ENCODE measurements at regions not wholly inside any gene's neighbourhood (a gene's known extent, or its start where the extent isn't known, plus 50 kb on each side); places are given as distances from the start of the nearest gene placed in this dataset.

- Histone ChIP-seq H3K9me3 (ENCODE audit: low read length) (no peaks in the 10 kb centered on the region), H4K20me1 (ENCODE audit: insufficient read depth, low read length) (no peaks in the 10 kb centered on the region), H3K79me2 (ENCODE audit: insufficient read depth, low read length) (no peaks in the 10 kb centered on the region), H3K4me3 (replicated peaks in 1 of 3; ENCODE audit: insufficient read depth in 1 of 3, low read depth in 2 of 3, low read length in 3 of 3) (no peak overlapping the region), H3K4me2 (ENCODE audit: low read depth, low read length) (no peak overlapping the region), H3K4me1 (ENCODE audit: insufficient read depth, low read length) (no peaks in the 10 kb centered on the region), H3K9ac (ENCODE audit: insufficient read depth, low read depth, low read length) (no peak overlapping the region), H3K36me3 (replicated peaks in 1 of 2; ENCODE audit: control insufficient read depth in 1 of 2, insufficient read depth in 2 of 2, low read length in 2 of 2) (no peaks in the 10 kb centered on the region), H3K27me3 (ENCODE audit: control insufficient read depth in 1 of 2, insufficient read depth in 2 of 2, low read length in 2 of 2) (peaks cover 0 to 4% of the 10 kb centered on the region in 2 experiments; a peak in 2 of 5 replicates), H3K27ac (ENCODE audit: extremely low read length, insufficient read depth, low read length) (no peak overlapping the region), H2AFZ (ENCODE audit: low read length) (no peak overlapping the region)
- in situ Hi-C loops (cut with HindIII; ENCODE audit: extremely low pct_ligation_motif_present, low pct_unique_long_range_greater_than_20kb) (no loop called here), intact Hi-C loops (cut with micrococcal nuclease; ENCODE audit: unreplicated experiment) (no loop called here)
- DNase-seq (ENCODE audit: low spot score) (no peak), FAIRE-seq (no peak), ATAC-seq (no peak)
- BruUV-seq (replicated peaks), result no TSS peak
- 33% methylated on average over 34 of the region's 63 CpGs for WGBS (ENCODE audit: low lambda C conversion rate)
- POLR2A ChIA-PET, result no interaction called here
- CTCF ChIA-PET (ENCODE audit: low intra/inter-chr PET ratio, low total read pairs), result no interaction called here
- TF ChIP-seq, protein P1, sequence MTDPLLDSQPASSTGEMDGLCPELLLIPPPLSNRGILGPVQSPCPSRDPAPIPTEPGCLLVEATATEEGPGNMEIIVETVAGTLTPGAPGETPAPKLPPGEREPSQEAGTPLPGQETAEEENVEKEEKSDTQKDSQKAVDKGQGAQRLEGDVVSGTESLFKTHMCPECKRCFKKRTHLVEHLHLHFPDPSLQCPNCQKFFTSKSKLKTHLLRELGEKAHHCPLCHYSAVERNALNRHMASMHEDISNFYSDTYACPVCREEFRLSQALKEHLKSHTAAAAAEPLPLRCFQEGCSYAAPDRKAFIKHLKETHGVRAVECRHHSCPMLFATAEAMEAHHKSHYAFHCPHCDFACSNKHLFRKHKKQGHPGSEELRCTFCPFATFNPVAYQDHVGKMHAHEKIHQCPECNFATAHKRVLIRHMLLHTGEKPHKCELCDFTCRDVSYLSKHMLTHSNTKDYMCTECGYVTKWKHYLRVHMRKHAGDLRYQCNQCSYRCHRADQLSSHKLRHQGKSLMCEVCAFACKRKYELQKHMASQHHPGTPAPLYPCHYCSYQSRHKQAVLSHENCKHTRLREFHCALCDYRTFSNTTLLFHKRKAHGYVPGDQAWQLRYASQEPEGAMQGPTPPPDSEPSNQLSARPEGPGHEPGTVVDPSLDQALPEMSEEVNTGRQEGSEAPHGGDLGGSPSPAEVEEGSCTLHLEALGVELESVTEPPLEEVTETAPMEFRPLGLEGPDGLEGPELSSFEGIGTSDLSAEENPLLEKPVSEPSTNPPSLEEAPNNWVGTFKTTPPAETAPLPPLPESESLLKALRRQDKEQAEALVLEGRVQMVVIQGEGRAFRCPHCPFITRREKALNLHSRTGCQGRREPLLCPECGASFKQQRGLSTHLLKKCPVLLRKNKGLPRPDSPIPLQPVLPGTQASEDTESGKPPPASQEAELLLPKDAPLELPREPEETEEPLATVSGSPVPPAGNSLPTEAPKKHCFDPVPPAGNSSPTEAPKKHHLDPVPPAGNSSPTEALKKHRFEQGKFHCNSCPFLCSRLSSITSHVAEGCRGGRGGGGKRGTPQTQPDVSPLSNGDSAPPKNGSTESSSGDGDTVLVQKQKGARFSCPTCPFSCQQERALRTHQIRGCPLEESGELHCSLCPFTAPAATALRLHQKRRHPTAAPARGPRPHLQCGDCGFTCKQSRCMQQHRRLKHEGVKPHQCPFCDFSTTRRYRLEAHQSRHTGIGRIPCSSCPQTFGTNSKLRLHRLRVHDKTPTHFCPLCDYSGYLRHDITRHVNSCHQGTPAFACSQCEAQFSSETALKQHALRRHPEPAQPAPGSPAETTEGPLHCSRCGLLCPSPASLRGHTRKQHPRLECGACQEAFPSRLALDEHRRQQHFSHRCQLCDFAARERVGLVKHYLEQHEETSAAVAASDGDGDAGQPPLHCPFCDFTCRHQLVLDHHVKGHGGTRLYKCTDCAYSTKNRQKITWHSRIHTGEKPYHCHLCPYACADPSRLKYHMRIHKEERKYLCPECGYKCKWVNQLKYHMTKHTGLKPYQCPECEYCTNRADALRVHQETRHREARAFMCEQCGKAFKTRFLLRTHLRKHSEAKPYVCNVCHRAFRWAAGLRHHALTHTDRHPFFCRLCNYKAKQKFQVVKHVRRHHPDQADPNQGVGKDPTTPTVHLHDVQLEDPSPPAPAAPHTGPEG (CRISPR knock-in tag; IDR thresholded peaks at IDR 0.05), result no peak
- TF ChIP-seq PHF21A (CRISPR knock-in tag; IDR thresholded peaks at IDR 0.05) (no peak), ZNF614 (CRISPR knock-in tag; IDR thresholded peaks at IDR 0.05; ENCODE audit: borderline replicate concordance) (no peak), FOXA1 (IDR thresholded peaks at IDR 0.05) (no peak), FOXA1 (CRISPR knock-in tag; IDR thresholded peaks at IDR 0.05) (no peak), NCOA2 (CRISPR knock-in tag; IDR thresholded peaks at IDR 0.05) (no peak), ZNF562 (CRISPR knock-in tag; IDR thresholded peaks at IDR 0.05; ENCODE audit: borderline replicate concordance) (no peak), TCF12 (IDR thresholded peaks at IDR 0.05) (no peak), TCF12 (CRISPR knock-in tag; IDR thresholded peaks at IDR 0.05) (no peak), PAX8 (CRISPR knock-in tag; IDR thresholded peaks at IDR 0.05; ENCODE audit: borderline replicate concordance) (no peak), DRAP1 (CRISPR knock-in tag; IDR thresholded peaks at IDR 0.05) (no peak), TRIM24 (CRISPR knock-in tag; IDR thresholded peaks at IDR 0.05) (no peak), ZSCAN5A (CRISPR knock-in tag; IDR thresholded peaks at IDR 0.05; ENCODE audit: borderline replicate concordance) (no peak), ZNF644 (CRISPR knock-in tag; IDR thresholded peaks at IDR 0.05; ENCODE audit: low read depth) (no peak), ZNF747 (CRISPR knock-in tag; IDR thresholded peaks at IDR 0.05; ENCODE audit: borderline replicate concordance) (no peak), ZNF800 (CRISPR knock-in tag; IDR thresholded peaks at IDR 0.05) (no peak)
Measured at GRCh38 chrX:125203737-125204578, 115.7 kb upstream of the TEX13C start.
